ENCODE measurements at regions not wholly inside any gene's neighbourhood (a gene's known extent, or its start where the extent isn't known, plus 50 kb on each side); places are given as distances from the start of the nearest gene placed in this dataset.

DNA sequence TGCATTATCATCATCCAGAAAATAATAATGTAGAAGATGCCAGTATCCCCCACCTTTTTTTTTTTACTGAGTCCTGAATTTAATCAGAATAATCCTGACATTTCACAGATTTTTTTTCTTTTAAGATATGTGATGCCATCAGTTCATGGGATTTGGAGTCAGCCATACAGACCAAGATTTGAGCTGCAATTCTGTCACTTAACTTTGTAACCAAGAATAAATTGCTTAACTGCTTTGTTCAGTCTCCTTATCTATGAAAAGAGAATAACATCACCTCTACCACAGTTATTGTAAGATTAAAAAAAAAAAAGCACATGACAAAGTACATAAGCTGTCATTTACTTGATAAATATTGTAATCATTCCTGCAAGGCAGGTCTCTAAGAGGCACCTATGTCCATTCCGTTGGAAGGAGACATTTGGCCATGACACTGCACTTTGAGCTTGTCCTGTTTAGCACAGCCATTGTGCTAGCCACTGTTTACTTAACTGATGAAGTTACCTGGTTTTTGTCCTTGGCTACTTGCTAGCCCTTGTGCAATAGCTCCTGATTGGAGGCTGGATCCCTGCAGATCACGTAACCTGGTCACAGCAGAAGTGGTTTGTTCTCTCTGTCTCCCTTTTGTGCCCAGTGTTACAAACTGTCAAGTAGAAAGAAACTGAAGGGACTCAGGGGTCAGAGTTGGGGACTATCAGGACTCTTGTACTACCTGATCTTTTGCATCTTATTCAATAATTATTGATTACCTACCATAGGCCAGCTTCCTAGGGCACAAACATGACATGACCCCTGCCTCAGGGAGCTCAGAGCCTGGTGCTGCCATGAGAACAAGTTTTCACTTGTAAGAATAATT, 306.0 kb downstream of the WDR72 start:
- TF ChIP-seq CTCF (IDR thresholded peaks at IDR 0.05; ENCODE audit: low read depth, low read length, missing control alignments), result no peak
- DNase-seq (ENCODE audit: low read depth), result no peak
- no peak overlapping the region for H3K4me3 ChIP-seq (ENCODE audit: low read depth, low read length)

DNA sequence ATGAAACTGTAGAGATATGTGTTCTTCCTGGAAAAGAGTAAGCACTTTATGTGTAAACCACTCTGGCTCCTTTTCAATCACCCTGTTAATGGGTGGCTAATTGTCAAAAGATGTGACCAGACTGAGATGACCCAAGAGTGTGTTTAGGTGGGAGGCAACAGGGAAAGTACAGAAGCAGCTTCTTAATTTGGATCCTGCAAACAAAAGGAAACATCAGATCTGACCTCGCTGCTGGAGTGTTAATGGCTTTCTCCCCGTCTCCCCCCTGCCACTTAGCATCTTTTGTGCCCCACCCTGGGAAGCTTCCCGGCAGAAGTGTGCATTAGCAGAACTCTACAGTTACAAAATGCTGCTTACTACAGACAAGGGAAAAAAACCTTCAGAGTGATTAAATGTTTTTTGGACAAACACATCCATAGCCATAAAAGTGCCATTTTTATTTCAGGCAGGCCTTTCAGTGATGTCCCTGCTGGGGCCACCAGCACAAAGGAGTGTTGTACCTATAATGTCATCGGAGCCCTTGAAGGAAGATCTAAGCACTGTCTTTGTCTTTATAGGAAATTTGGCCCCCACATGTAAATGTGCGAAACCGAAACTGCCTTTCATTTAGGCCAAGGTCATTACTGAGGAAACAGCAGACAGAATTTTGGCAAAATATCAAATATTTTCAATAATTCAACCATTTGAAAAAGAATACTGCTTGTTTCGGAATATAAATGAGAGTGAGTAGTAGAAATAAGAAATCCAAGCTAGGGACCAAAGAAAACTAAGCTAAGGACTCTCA, 311.0 kb downstream of the WDR72 start:
- H3K4me3 ChIP-seq (ENCODE audit: low read depth, low read length), result no peak overlapping the region
- DNase-seq (ENCODE audit: low read depth), result no peak
- TF ChIP-seq CTCF (IDR thresholded peaks at IDR 0.05; ENCODE audit: low read depth, low read length, missing control alignments), result no peak

GRCh38 chr15:53447742-53448141, 311.7 kb downstream of the WDR72 start:
- no peak overlapping the region for H3K4me3 ChIP-seq (ENCODE audit: low read depth, low read length)
- no peak for TF ChIP-seq CTCF (IDR thresholded peaks at IDR 0.05; ENCODE audit: low read depth, low read length, missing control alignments)
- no peak for DNase-seq (ENCODE audit: low read depth)

- no peak overlapping the region for H3K4me3 ChIP-seq (ENCODE audit: low read depth, low read length)
- no peak for DNase-seq (ENCODE audit: low read depth)
- TF ChIP-seq CTCF (IDR thresholded peaks at IDR 0.05; ENCODE audit: low read depth, low read length, missing control alignments), result no peak
Measured at GRCh38 chr15:53447053-53447574, 312.3 kb downstream of the WDR72 start.

GRCh38 chr15:53446376-53446775, 313.1 kb downstream of the WDR72 start:
- no peak for TF ChIP-seq CTCF (IDR thresholded peaks at IDR 0.05; ENCODE audit: low read depth, low read length, missing control alignments)
- no peak for DNase-seq (ENCODE audit: low read depth)
- no peak overlapping the region for H3K4me3 ChIP-seq (ENCODE audit: low read depth, low read length)

DNA sequence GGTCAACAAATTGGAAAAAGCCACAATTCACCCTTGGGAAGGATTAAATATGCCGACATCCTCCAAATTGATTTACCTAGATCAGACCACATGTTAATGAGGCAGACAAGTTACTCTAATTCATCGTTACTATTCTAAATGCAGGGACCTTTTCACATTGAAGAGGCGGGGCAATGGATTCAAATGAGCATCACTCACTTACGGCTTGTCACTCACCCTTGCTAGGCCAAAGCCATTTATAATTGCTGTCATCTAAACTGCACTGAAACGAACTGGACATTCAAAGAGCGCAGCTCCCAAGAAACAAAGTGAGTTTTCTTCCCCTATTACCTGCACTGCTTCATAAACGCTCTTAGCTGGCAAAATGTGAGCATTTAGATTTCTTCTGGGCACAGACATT, 313.9 kb downstream of the WDR72 start:
- no peak overlapping the region for H3K4me3 ChIP-seq (ENCODE audit: low read depth, low read length)
- TF ChIP-seq CTCF (IDR thresholded peaks at IDR 0.05; ENCODE audit: low read depth, low read length, missing control alignments), result no peak
- DNase-seq (ENCODE audit: low read depth), result no peak

All from GM12864 (cell line).